HT1080 (cell line): ENCODE measurements at regions not wholly inside any gene's neighbourhood (a gene's known extent, or its start where the extent isn't known, plus 50 kb on each side); places are given as distances from the start of the nearest gene placed in this dataset.
"Not testable (repeated sequence)": the region's sequence is repeated elsewhere in the genome, so short reads cannot be mapped to it uniquely, and the experiment has no call there.

Source experiments
- DNase-seq: peaks from one replicate; pipeline ENCODE4 v3.0.0-alpha.2; 2015; ENCODE audit warnings: low read depth

GRCh38 chr10:50997461-50997860, 76.8 kb upstream of the PRKG1 start:
- no peak for DNase-seq

DNA sequence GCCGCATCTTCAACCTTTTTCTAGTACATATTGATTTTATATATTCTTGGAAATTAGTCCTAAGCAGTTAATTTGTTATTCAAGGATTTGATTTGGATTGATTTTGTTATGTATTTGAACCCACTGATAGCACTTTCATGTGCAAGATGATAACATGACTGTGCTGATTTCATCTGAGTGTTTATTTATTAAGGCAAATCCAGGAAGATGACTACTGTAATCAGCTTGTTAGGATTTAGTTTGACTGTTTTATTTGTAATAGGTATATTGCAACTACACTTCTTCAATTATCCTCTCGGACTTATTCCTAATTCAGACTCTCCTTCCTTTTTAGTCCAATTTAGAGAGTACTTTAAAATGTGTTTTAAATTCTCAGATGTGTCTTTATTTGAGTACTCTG, 75.1 kb upstream of the PRKG1 start:
- no peak for DNase-seq

GRCh38 chr10:51000164-51000563, 74.1 kb upstream of the PRKG1 start:
- peak; percentile 69 for DNase-seq

- DNase-seq = no peak
Observed at GRCh38 chr10:51000976-51001375, 73.3 kb upstream of the PRKG1 start.

- DNase-seq = peak; percentile 25
Observed at GRCh38 chr10:51001587-51001986, 72.7 kb upstream of the PRKG1 start.

GRCh38 chr10:51002469-51002868, 71.8 kb upstream of the PRKG1 start:
- DNase-seq = no peak

- DNase-seq = no peak
Observed at GRCh38 chr10:51004776-51005175, 69.5 kb upstream of the PRKG1 start.

DNA sequence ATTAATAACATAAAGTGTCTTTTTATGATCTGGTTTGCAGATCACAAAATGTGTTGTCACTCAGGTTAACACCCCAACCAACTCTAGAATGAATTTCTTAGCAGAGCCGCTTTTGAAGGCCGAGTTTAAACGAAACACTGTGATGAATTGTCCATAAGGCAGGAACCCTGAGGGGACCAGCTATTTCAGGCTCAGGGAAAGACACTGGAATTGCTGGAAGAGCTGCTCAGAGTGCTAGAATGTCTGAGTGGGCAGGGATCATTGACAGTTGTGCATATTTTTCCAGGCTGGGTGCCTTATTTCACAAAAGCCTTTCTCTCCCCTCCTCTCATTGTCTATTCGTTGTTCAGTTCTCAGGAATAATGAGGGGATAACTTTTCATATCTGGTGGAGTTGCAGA, 68.7 kb upstream of the PRKG1 start:
- DNase-seq = no peak

- no peak for DNase-seq
Observed at GRCh38 chr10:51006686-51007085, 67.6 kb upstream of the PRKG1 start.

- peak; percentile 48 for DNase-seq
Observed at GRCh38 chr10:51007781-51008180, 66.5 kb upstream of the PRKG1 start.

- DNase-seq = no peak
Observed at GRCh38 chr10:51008346-51008745, 65.9 kb upstream of the PRKG1 start.

DNA sequence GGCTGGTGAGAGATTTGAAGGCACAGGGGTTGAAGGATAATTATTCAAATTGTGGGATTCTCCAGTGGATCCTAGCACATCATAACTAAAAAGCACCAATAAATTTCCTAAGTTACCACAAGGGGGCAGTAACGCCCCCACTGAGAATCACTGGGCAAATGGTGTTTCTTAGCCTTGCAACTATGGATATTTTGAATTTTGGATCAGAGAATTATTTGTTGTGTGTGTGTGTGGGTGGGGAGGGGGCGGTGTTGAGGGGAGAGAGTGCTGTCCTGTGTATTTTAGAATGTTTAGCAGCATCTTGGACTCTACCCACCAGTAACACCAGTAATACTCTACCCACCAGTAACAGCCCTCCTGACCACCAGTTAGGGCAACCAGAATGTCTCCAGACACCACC, 63.3 kb upstream of the PRKG1 start:
- DNase-seq = no peak

GRCh38 chr10:51012073-51012472, 62.2 kb upstream of the PRKG1 start:
- no peak for DNase-seq

GRCh38 chr10:51014680-51015389, 59.5 kb upstream of the PRKG1 start:
- no peak for DNase-seq

DNA sequence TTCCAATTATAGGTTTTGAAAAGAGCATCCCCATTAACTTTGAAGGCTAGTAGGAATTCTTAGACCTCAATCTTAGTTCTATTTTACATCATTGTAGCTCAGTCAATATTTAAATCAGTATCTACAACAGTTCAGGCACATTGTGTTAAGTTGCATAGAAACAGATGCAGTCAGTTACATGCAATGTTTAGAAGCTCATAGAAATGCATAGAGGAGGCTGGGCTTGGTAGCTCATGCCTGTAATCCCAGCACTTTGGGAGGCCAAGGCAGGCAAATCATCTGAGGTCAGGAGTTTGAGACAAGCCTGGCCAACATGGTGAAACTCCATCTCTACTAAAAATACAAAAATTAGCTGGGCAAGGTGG, 58.9 kb upstream of the PRKG1 start:
- DNase-seq = not testable (repeated sequence)

DNA sequence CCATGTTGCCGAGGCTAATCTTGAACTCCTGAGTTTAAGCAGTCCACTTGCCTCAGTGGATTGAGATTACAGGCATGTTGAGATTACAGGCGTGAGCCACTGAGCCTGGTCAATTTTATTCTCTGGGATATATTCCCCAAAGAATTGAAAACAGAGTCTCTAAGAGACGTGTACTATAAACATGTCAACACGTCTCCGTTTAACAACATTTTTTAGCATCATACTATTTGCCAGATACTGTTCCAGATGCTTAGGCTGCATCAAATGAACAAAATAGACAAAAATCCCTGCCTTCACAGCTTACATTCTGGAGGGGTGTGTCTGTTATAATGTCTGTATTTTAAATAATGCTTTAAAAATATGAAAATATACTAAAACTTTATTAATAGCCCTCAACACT, 54.1 kb upstream of the PRKG1 start:
- DNase-seq = no peak

GRCh38 chr10:51022933-51023585, 51.2 kb upstream of the PRKG1 start:
- DNase-seq = no peak

GRCh38 chr10:51023636-51024035, 50.7 kb upstream of the PRKG1 start:
- DNase-seq = no peak
